HG03280 (cell line): ENCODE measurements at regions not wholly inside any gene's neighbourhood (a gene's known extent, or its start where the extent isn't known, plus 50 kb on each side); places are given as distances from the start of the nearest gene placed in this dataset.
"Not testable (repeated sequence)": the region's sequence is repeated elsewhere in the genome, so short reads cannot be mapped to it uniquely, and the experiment has no call there.

Experiments used
- ATAC-seq: cut with Tn5 transposase; IDR thresholded peaks from one replicate; pipeline ENCODE4 v1.9.1; 2021; ENCODE audit warnings: mild to moderate bottlenecking, moderate library complexity; ENCODE audit not compliant: unreplicated experiment

GRCh38 chr2:8586457-8587051, 95.3 kb upstream of the ID2 start:
- no peak for ATAC-seq

GRCh38 chr2:8587251-8587791, 94.5 kb upstream of the ID2 start:
- ATAC-seq, result no peak

GRCh38 chr2:8587920-8588830, 93.7 kb upstream of the ID2 start:
- ATAC-seq, result no peak

GRCh38 chr2:8588831-8589191, 93.0 kb upstream of the ID2 start:
- no peak for ATAC-seq

- ATAC-seq, result no peak
Observed at GRCh38 chr2:8589721-8590120, 92.1 kb upstream of the ID2 start.

DNA sequence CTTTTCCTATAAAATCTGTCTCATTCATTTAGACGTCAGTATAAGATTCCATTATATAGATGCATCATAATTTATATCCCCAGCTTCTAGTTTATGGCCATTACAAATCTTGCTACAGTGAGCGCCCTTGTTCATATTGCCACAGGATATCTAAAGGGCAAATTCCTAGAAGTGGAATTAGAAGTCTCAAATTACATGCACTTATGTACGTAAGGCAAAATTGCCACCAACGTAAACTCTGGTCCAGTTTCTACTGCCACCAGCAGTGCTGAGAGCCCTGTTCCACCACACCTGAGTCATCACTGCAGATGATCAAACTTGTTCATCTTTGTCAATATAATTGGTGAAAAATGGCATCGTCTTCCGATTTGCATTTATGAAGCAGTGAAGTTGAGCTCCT, 90.9 kb upstream of the ID2 start:
- ATAC-seq, result no peak

- no peak for ATAC-seq
Observed at GRCh38 chr2:8592736-8593135, 89.1 kb upstream of the ID2 start.

DNA sequence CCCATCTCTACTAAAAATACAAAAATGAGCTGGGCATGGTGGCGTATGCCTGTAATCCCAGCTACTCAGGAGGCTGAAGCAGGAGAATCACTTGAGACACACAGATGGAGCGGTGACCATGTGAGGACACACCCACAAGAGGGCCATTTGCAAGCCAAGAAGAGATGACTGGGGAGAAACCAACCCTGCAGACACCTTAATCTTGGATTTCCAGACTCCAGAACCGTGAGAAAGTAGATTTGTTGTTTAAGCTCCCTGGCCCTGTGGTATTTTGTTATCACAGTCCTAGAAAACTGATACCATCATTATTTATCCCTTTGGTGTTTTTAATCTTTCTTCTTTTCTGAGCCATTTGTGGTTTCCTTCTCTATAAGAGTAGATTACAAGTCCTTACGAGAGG, 88.6 kb upstream of the ID2 start:
- ATAC-seq, result no peak

DNA sequence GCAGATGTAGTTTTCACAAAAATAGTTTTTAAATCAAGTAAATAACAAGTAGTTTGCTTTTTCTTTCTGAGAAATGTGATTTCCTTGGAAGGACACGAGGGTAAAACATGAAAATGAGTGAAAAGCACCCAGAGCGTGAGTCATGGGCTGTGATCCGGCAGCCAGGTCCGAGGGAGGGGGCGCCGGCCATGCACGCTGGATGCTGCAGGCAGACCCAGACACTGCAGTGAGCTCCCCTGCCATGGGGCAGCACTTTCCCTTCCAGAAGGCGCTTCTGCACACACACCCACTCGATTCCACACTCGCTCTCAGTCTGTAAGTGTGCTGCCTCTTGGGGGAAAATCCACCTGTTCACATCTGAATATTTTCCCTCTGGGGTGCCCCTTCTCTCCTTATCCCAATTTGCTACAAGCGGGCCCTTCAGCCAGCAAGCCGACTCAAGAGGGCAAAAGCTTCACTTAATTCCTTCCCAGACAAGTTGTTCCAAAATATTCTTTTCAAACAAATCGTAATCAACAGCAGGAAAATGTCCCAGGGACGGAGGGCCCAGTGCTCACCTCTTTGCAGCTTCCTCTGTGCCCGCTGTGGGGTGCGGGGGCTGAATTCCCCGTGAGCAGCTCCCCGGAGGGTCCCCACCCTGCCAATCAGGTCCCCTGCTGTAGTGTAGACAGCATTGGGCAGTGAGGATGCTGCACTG, 87.0 kb upstream of the ID2 start:
- ATAC-seq, result no peak

- no peak for ATAC-seq
Observed at GRCh38 chr2:8595428-8595805, 86.4 kb upstream of the ID2 start.

- ATAC-seq, result no peak
Observed at GRCh38 chr2:8595811-8596600, 85.8 kb upstream of the ID2 start.

DNA sequence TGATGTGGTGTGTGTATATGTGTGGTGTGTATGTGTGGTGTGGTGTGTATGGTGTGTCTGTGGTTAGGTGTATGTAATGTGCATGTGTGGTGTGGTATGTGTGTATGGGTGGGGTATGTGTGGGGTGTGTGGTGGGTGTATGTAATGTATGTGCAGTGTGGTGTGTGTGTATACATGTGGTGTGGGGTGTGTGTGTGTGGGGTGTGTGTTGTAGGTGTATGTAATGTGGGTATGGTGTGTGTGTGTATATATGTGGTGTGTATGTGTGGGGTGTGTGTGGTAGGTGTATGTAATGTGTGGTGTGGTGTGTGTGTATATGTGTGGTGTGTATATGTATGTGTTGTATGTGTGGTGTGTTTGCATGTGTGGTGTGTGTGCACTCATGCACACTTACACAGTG, 84.8 kb upstream of the ID2 start:
- ATAC-seq, result no peak

GRCh38 chr2:8597559-8598225, 84.2 kb upstream of the ID2 start:
- no peak for ATAC-seq

DNA sequence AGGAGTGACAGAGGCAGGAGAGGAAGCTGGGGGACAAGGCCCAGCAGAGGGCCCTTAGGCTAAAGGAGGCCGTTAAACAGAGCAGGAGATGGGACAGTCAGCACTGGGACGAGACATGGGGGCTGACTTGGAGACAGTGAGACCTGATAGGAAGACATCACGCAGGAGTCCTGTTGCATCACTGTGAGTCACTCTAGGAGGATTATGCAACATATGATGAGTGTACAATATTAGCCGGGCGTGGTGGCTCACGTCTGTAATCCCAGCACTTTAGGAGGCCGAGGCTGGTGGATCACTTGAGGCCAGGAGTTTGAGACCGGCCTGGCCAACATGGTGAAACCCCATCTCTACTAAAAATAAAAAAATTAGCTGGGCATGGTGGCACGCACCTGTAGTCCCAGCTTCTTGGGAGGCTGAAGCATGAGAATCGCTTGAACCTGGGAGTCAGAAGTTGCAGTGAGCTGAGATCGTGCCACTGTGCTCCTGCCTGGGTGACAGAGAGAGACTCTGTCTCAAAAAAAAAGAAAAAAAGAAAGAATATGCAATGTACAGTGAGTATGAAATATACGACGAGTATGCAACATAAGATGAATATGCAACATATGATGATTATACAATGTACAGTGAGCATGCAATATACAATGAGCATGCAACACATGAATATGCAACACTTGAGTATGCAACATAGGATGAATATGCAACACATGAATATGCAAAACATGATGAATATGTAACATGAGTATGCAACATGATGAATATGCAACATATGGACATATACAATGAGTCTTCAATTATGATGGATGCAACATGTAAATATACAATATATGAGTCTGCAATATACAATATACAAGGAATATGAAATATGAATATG, 83.3 kb upstream of the ID2 start:
- ATAC-seq, result no peak

DNA sequence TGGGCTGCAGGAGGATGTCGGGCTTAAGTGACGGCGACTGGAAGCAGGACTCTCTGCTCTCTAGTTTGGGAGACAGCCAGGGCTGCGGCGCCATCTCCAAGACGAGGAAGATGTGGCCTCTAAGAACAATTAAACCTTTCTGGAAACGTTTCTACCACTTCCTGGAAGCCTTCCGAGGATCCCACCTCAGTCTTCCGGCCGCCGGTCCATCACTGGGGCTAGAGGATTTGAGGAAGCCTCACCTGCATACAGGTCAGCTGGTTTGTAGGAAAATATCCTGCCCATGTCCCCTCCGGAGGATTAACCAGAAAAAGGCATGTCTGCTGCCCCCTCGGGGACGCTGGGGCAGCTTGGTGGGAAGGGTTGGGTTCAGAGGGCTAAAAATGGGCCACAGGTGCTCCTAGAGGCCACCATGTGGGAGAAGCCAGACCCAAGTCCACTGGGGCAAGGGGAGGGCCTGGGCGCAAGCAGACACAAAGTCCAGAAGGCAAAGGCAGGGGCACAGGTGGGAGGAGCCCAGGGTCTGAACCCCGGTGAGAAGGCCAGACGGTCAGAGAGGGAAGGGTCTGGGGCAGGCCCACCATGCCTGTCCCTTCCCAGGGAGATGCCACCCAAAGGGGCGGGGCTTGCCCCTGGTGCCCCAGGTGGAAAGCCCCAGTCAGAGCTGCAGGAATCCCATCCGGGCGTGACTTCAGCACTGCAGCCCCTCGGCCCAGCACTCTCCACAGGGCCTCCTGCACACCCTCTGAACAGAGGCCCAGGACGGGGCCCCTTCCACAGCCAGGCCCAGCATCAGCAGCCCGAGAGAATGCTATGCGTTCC, 82.2 kb upstream of the ID2 start:
- no peak for ATAC-seq

- ATAC-seq, result no peak
Observed at GRCh38 chr2:8600456-8600855, 81.4 kb upstream of the ID2 start.

DNA sequence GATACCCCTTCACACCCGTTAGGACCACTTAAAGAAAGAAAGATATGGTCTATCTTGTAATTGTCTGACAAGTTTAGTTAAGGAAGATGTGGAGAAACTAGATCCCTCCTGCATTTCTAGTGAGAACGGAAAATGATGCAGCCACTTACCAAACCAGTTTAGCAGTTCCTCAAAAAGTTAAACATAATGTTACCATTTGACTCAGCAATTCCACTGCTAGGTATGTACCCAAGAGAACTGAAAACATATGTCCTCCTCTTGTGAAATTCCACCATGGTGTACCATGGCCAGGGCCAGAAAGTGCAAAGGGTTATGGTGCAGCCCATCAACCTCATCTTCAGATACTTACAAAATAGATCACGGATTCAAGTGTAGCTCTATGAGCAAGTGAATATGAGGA, 79.0 kb upstream of the ID2 start:
- no peak for ATAC-seq

DNA sequence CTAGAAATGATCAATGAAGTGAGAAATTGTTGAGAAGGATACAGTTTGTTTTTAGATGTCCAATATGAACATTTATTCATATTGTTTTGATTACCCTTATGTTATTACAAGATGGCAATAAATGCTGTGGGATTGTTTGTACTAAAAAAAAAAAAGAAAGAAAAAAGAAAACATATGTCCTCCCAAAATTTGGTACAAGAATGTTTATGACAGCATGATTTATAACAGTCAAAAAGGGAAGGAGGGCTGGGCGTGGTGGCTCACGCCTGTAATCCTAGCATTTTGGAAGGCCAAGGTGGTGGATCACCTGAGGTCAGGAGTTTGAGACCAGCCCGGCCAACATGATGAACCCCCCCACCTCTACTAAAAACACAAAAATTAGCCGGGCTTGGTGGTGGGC, 78.5 kb upstream of the ID2 start:
- ATAC-seq, result not testable (repeated sequence)

DNA sequence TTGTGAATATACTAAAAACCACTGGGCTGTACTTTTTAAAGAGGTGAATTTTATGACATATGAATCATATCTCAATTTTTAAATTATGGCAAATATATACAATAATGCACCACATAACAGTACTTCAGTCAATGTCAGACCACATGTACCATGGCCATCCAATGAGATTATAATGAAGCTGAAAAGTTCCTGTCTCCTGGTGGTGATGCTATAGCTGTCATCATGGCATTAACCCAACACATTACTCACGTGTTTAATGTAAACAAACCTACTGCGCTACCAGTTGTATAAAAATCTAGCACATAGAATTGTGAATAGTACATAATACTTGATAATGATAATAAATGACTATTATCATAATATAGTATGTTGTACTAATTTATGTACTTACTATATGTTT, 77.6 kb upstream of the ID2 start:
- no peak for ATAC-seq
